Heart left ventricle (tissue), 16 donors: ENCODE measurements at regions not wholly inside any gene's neighbourhood (a gene's known extent, or its start where the extent isn't known, plus 50 kb on each side); places are given as distances from the start of the nearest gene placed in this dataset.

Source experiments
- ATAC-seq, 4 donors: fragments of 200-7000 bp; cut with Tn5 transposase; one replicate each; pipeline ENCODE4 v1.9.1; 2020 to 2022; ENCODE audit warnings: moderate library complexity in 4 of 4, mild to moderate bottlenecking in 3 of 4, moderate number of reproducible peaks in 1 of 4
- DNase-seq, 5 donors: peaks; one replicate each; pipeline ENCODE4 v3.0.0-alpha.2; 2020
- H3K27ac ChIP-seq, 12 donors: fragments of 200-600 bp; sonication (generic) in 4 of 12; one replicate each; pipeline versions ENCODE4 v1.5.0 to v1.8.0; 2016 to 2022; ENCODE audit warnings: mild to moderate bottlenecking in 2 of 12
- H3K27me3 ChIP-seq, 9 donors: fragments of 200-600 bp; sonication (generic) in 2 of 9; one replicate each; pipeline versions ENCODE4 v1.5.1 to v1.8.0; 2016 to 2022; ENCODE audit warnings: mild to moderate bottlenecking in 3 of 9
- H3K36me3 ChIP-seq, 9 donors: fragments of 200-600 bp; sonication (generic) in 2 of 9; one replicate each; pipeline versions ENCODE4 v1.5.0 to v1.8.0; 2018 to 2022; ENCODE audit warnings: mild to moderate bottlenecking in 2 of 9
- H3K4me1 ChIP-seq, 12 donors: fragments of 200-600 bp; sonication (generic) in 4 of 12; one replicate each; pipeline versions ENCODE4 v1.5.0 to v1.8.0; 2016 to 2022; ENCODE audit warnings: mild to moderate bottlenecking in 3 of 12
- H3K4me3 ChIP-seq, 12 donors: fragments of 200-600 bp; sonication (generic) in 4 of 12; one replicate each; pipeline versions ENCODE4 v1.5.0 to v1.8.0; 2017 to 2022; ENCODE audit warnings: mild to moderate bottlenecking in 9 of 12, moderate library complexity in 4 of 12
- H3K9me3 ChIP-seq, 12 donors: fragments of 200-600 bp; sonication (generic) in 4 of 12; one replicate each; pipeline versions ENCODE4 v1.5.0 to v1.8.0; 2016 to 2022; ENCODE audit warnings: mild to moderate bottlenecking in 1 of 12
- CTCF ChIP-seq, 12 donors: fragments of 200-600 bp; sonication (generic) in 4 of 12; IDR thresholded peaks; one replicate each; pipeline versions ENCODE4 v1.5.0 to v1.8.0; 2018 to 2022; ENCODE audit warnings: antibody characterized with exemption in 12 of 12, mild to moderate bottlenecking in 5 of 12
- POLR2A ChIP-seq, 2 donors: fragments of 450-650 bp; IDR thresholded peaks; one replicate each; pipeline ENCODE4 v1.6.1; 2017; ENCODE audit warnings: antibody characterized with exemption in 2 of 2, mild to moderate bottlenecking in 2 of 2, moderate library complexity in 2 of 2
- WGBS, 4 donors: extraction: QIAGEN DNeasy Blood & Tissue Kit in 2 of 4; methylation state at CpG; one replicate each; pipeline versions ENCODE4 v1.1.5 to v1.1.7; 2013 to 2018; 5-methylcytosine and 5-hydroxymethylcytosine counted together
- intact Hi-C, 10 donors: fragments of 100-400 bp; cut with DNase I; formaldehyde crosslinking; loops; one replicate each; pipeline versions ENCODE4 v1.11.1 to v1.14.2; 2022
- donor health status: ischemic (EF 13 %, LVEDD 7.1; RV severe dilation, severe dysfunction).
- donor health status: healthy with polysubstance abuse.
- donor health status: DM: no; HTN: yes; CAD: no.
- donor health status: DM: no; HTN: no; CAD: no.
- donor health status: ischemic (EF 25% LVEDD 6.9; RV normal size, moderate dysfunction).
- donor health status: ischemic (EF 25% LVEDD 5.7; RV mildly dilated, moderate dysfunction).
- donor health status: healthy.
- donor health status: DM: yes; HTN: yes; CAD: no.
- donor health status: ischemic (EF 35%, LVEDD 5.7; RV mildly dilated, moderate dysfunction).
- donor health status: nonischemic (EF 11% LVEDD 7.7; RV severe dilation, severe dysfunction).
- donor health status: DM: yes; HTN: yes; CAD: no.
- donor health status: PGD.
- donor health status: ischemic (EF 29% LVEDD 5.4; RV normal size, mild dysfunction).
- donor health status: nonischemic (EF 23%, LVEDD 6.1; RV moderate dilation, normal function).

DNA sequence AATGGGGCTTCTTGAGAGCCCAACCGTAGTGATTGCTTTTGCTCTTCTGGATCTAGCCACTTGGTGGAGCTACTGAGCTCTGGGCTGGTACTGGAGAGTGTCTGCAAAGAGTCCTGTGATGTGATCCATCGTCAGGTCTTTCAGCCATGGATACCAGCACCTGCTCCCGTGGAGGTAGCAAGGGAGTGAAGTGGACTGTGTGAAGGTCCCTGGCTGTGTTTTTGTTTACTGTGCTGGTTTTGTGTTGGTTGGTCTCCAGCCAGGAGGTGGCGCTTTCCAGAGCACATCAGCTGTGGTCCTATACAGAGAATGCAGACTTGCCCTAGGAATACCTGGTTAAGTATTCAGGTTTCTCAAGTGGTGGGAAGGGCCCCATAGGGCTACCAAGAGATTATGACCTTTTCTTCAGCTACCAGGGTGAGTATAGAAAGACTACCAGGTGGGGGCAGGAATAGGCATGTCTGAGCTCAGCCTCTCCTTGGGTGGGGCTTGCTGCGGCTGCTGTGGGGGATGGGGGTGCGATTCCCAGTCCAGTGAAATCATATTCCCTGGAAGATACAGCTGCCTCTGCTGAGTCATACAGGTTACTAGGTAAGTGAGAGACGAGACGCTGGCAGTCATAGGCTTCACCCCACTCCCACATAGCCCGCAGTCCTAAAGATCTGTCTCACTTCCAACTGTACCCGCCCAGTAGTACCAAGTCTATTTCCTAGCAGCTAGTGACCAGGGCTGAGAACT lies 733.7 kb downstream of the ZNF385D start:
- Histone ChIP-seq H3K27ac (no peak overlapping the region), H3K4me1 (no peaks in the 10 kb centered on the region), H3K9me3 (peaks cover 0 to 25% (median 4%) of the 10 kb centered on the region in 12 donors), H3K36me3 (no peaks in the 10 kb centered on the region), H3K27me3 (no peaks in the 10 kb centered on the region), H3K4me3 (no peak overlapping the region)
- no peak for DNase-seq
- ATAC-seq = no peak
- intact Hi-C loops = no loop called here
- no peak for TF ChIP-seq POLR2A (IDR thresholded peaks at IDR 0.05)
- peak in 3 of 12 donors; percentile 4 to 22 (median 6) for TF ChIP-seq CTCF (IDR thresholded peaks at IDR 0.05)
- 84 to 93% (median 87%) methylated on average over 10 of the region's 10 CpGs for WGBS, 4 donors

GRCh38 chr3:21013566-21013965 lies 737.4 kb downstream of the ZNF385D start:
- intact Hi-C loops = no loop called here
- H3K36me3 ChIP-seq = no peaks in the 10 kb centered on the region
- H3K9me3 ChIP-seq = peaks cover 0 to 25% (median 4%) of the 10 kb centered on the region in 12 donors
- no peak for TF ChIP-seq CTCF (IDR thresholded peaks at IDR 0.05)
- no peak for TF ChIP-seq POLR2A (IDR thresholded peaks at IDR 0.05)
- H3K4me1 ChIP-seq = no peaks in the 10 kb centered on the region
- no peak overlapping the region for H3K4me3 ChIP-seq
- no peak for DNase-seq
- ATAC-seq = no peak
- H3K27ac ChIP-seq = no peak overlapping the region
- no peaks in the 10 kb centered on the region for H3K27me3 ChIP-seq

- DNase-seq = no peak
- 59 to 83% (median 80%) methylated on average over 1 of the region's 1 CpG for WGBS, 4 donors
- ATAC-seq = no peak
- no peaks in the 10 kb centered on the region for H3K4me1 ChIP-seq
- H3K27me3 ChIP-seq = no peaks in the 10 kb centered on the region
- H3K27ac ChIP-seq = no peak overlapping the region
- TF ChIP-seq CTCF (IDR thresholded peaks at IDR 0.05) (no peak), POLR2A (IDR thresholded peaks at IDR 0.05) (no peak)
- no peaks in the 10 kb centered on the region for H3K36me3 ChIP-seq
- intact Hi-C loops = no loop called here
- no peaks in the 10 kb centered on the region for H3K9me3 ChIP-seq
- H3K4me3 ChIP-seq = no peak overlapping the region
Observed at GRCh38 chr3:20999661-21000060, 751.3 kb downstream of the ZNF385D start.

GRCh38 chr3:20997183-20997582 lies 753.8 kb downstream of the ZNF385D start:
- intact Hi-C loops = no loop called here
- no peaks in the 10 kb centered on the region for H3K27me3 ChIP-seq
- ATAC-seq = no peak
- WGBS, 4 donors = 84 to 95% (median 92%) methylated on average over 2 of the region's 2 CpGs
- H3K9me3 ChIP-seq = no peaks in the 10 kb centered on the region
- H3K4me3 ChIP-seq = no peak overlapping the region
- no peak overlapping the region for H3K27ac ChIP-seq
- TF ChIP-seq CTCF (IDR thresholded peaks at IDR 0.05) = no peak
- no peak for TF ChIP-seq POLR2A (IDR thresholded peaks at IDR 0.05)
- no peaks in the 10 kb centered on the region for H3K4me1 ChIP-seq
- no peak for DNase-seq
- H3K36me3 ChIP-seq = no peaks in the 10 kb centered on the region
